B cell (primary cell): ENCODE measurements at regions not wholly inside any gene's neighbourhood (a gene's known extent, or its start where the extent isn't known, plus 50 kb on each side); places are given as distances from the start of the nearest gene placed in this dataset.

ENCODE experiments used
- ATAC-seq: fragments of 200-7000 bp; cut with Tn5 transposase; one replicate; pipeline ENCODE4 v1.10.0; 2021; ENCODE audit warnings: low read depth, mild to moderate bottlenecking, moderate number of reproducible peaks, moderate library complexity
- CTCF ChIA-PET: fragments of 350-600 bp; sonication (Branson Sonifier 250); formaldehyde crosslinking; loops from one replicate; lab custom pipeline; 2021; ENCODE audit warnings: antibody characterized with exemption, inconsistent platforms; lab: Charles Lee
- POLR2A ChIA-PET: fragments of 350-600 bp; sonication (Branson Sonifier 250); formaldehyde crosslinking; loops from one replicate; lab custom pipeline; 2021; ENCODE audit warnings: antibody characterized with exemption; lab: Charles Lee
- DNase-seq: peaks from one replicate; pipeline ENCODE4 v3.0.0; 2013
- H2AFZ ChIP-seq: 2 replicates; pipeline ENCODE4 v1.6.1; 2012; ENCODE audit warnings: mild to moderate bottlenecking, low read depth, low read length; ENCODE audit not compliant: insufficient read depth, poor library complexity, severe bottlenecking
- H3K27ac ChIP-seq, 2 donors: 1 replicate in 1 of 2; 2 replicates in 1 of 2; pipeline ENCODE4 v1.5.1; 2012 to 2013; ENCODE audit warnings: low read length in 2 of 2, mild to moderate bottlenecking in 2 of 2, moderate library complexity in 1 of 2
- H3K27me3 ChIP-seq, 4 experiments: fragments of 200-600 bp in 1 of 4; sonication (generic) in 1 of 4; replicated peaks in 1 of 4; 1 replicate in 2 of 4; 2 replicates in 2 of 4; pipeline versions ENCODE4 v1.6.1 to v1.7.0; 2013 to 2016; ENCODE audit warnings: low read length in 3 of 4, mild to moderate bottlenecking in 2 of 4, mixed read lengths in 1 of 4, moderate library complexity in 1 of 4; ENCODE audit not compliant: insufficient read depth in 4 of 4, control insufficient read depth in 3 of 4; ENCODE audit errors: control extremely low read depth in 1 of 4
- H3K36me3 ChIP-seq, 2 experiments: replicated peaks in 1 of 2; 1 replicate in 1 of 2; 2 replicates in 1 of 2; pipeline versions ENCODE4 v1.6.1 to v1.7.1; 2013; ENCODE audit warnings: low read length in 1 of 2; ENCODE audit not compliant: insufficient read depth in 2 of 2, control insufficient read depth in 1 of 2; ENCODE audit errors: control extremely low read depth in 1 of 2, extremely low read depth in 1 of 2
- H3K4me1 ChIP-seq, 2 donors: fragments of 200-600 bp in 1 of 2; sonication (generic) in 1 of 2; 1 replicate in 1 of 2; 2 replicates in 1 of 2; pipeline versions ENCODE4 v1.5.1 to v1.6.1; 2013 to 2017; ENCODE audit warnings: low read length in 2 of 2; ENCODE audit not compliant: control insufficient read depth in 2 of 2, insufficient read depth in 2 of 2
- H3K4me2 ChIP-seq: replicated peaks from 2 replicates; pipeline ENCODE3; 2012; ENCODE audit warnings: mild to moderate bottlenecking, low read depth, low read length; ENCODE audit not compliant: poor library complexity, severe bottlenecking
- H3K4me3 ChIP-seq, 5 experiments: fragments of 200-600 bp in 1 of 5; sonication (generic) in 1 of 5; 1 replicate in 3 of 5; 2 replicates in 2 of 5; pipeline versions ENCODE4 v1.5.1 to v1.7.0; 2011 to 2016; ENCODE audit warnings: low read length in 4 of 5, mild to moderate bottlenecking in 4 of 5, low read depth in 2 of 5, control low read depth in 1 of 5, moderate library complexity in 1 of 5; ENCODE audit not compliant: insufficient read depth in 1 of 5; ENCODE audit errors: control extremely low read depth in 1 of 5, extremely low read depth in 1 of 5
- H3K79me2 ChIP-seq: fragments of 200-600 bp; sonication (generic); one replicate; pipeline ENCODE4 v1.6.0; 2016; ENCODE audit warnings: low read length; ENCODE audit not compliant: control insufficient read depth, insufficient read depth
- H3K9ac ChIP-seq: fragments of 200-600 bp; sonication (generic); 2 replicates; pipeline ENCODE4 v1.6.1; 2017; ENCODE audit warnings: mild to moderate bottlenecking, low read length, moderate library complexity
- H3K9me3 ChIP-seq, 3 donors: one replicate each; pipeline versions ENCODE4 v1.6.1 to v1.7.1; 2013; ENCODE audit warnings: low read length in 2 of 3; ENCODE audit not compliant: control insufficient read depth in 2 of 3, insufficient read depth in 1 of 3; ENCODE audit errors: control extremely low read depth in 1 of 3
- H4K20me1 ChIP-seq: 2 replicates; pipeline ENCODE4 v1.6.0; 2012; ENCODE audit warnings: mild to moderate bottlenecking, low read length; ENCODE audit not compliant: insufficient read depth, control insufficient read depth, poor library complexity, severe bottlenecking
- H3K27ac Mint-ChIP-seq: one replicate; pipeline ENCODE4 v1.8.0; 2021; ENCODE audit warnings: mixed read lengths
- H3K27me3 Mint-ChIP-seq: one replicate; pipeline ENCODE4 v1.8.0; 2021; ENCODE audit warnings: mixed read lengths
- H3K4me1 Mint-ChIP-seq: one replicate; pipeline ENCODE4 v1.8.0; 2021; ENCODE audit warnings: mixed read lengths
- H3K4me3 Mint-ChIP-seq: one replicate; pipeline ENCODE4 v1.8.0; 2021; ENCODE audit warnings: mixed read lengths
- H3K9me3 Mint-ChIP-seq: one replicate; pipeline ENCODE4 v1.8.0; 2022; ENCODE audit warnings: mixed read lengths; ENCODE audit not compliant: insufficient read depth
- CTCF ChIP-seq: fragments of 200-600 bp; IDR thresholded peaks from one replicate; pipeline ENCODE4 v1.8.0; 2022; ENCODE audit warnings: antibody characterized with exemption, mild to moderate bottlenecking
- EZH2 ChIP-seq: IDR thresholded peaks from 2 replicates; pipeline ENCODE4 v1.6.1; 2012; ENCODE audit warnings: borderline replicate concordance, low read depth, mild to moderate bottlenecking, moderate library complexity, low read length; ENCODE audit not compliant: insufficient read depth, poor library complexity, severe bottlenecking
- WGBS: methylation state at CpG from one replicate; pipeline ENCODE4 v1.1.5; 2013; ENCODE audit warnings: missing lambda C conversion rate; ENCODE audit not compliant: insufficient coverage; 5-methylcytosine and 5-hydroxymethylcytosine counted together
- intact Hi-C: fragments of 100-400 bp; cut with micrococcal nuclease; formaldehyde crosslinking; loops from one replicate; pipeline ENCODE4 v1.10.0; 2022

- H3K4me1 ChIP-seq: peaks cover 24 to 25% of the 10 kb centered on the region in 2 donors
- no peaks in the 10 kb centered on the region for H3K79me2 ChIP-seq
- no peaks in the 10 kb centered on the region for H3K36me3 ChIP-seq
- no peak for TF ChIP-seq EZH2
- no peak for TF ChIP-seq CTCF
- peaks cover 0 to 56% (median 10%) of the 10 kb centered on the region in 4 experiments for H3K27me3 ChIP-seq
- peaks cover 53% of the 10 kb centered on the region for H3K27me3 Mint-ChIP-seq
- intact Hi-C loops: loop anchor here (5.0 kb wide), 1 partner anchor 177 kb away; no protein-coding TSS in a partner anchor
- peaks cover 0 to 4% (median 0%) of the 10 kb centered on the region in 3 donors for H3K9me3 ChIP-seq
- CTCF ChIA-PET: no interaction called here
- POLR2A ChIA-PET: no interaction called here
- no peak overlapping the region for H3K4me2 ChIP-seq
- H2AFZ ChIP-seq: no peak overlapping the region
- H3K4me1 Mint-ChIP-seq: peaks cover 29% of the 10 kb centered on the region
- 94% methylated on average over 2 of the region's 5 CpGs for WGBS
- peaks cover 3% of the 10 kb centered on the region for H3K9me3 Mint-ChIP-seq
- no peak overlapping the region for H3K4me3 Mint-ChIP-seq
- no peak for DNase-seq
- ATAC-seq: no peak
- H3K27ac Mint-ChIP-seq: no peak overlapping the region
- no peak overlapping the region for H3K27ac ChIP-seq
- H3K9ac ChIP-seq: no peak overlapping the region
- H4K20me1 ChIP-seq: no peaks in the 10 kb centered on the region
- no peak overlapping the region for H3K4me3 ChIP-seq
These were observed 191.9 kb downstream of the ARL4C start for GRCh38 chr2:234304950-234305349.

- H3K36me3 ChIP-seq: no peaks in the 10 kb centered on the region
- Mint-ChIP-seq H3K27ac (no peak overlapping the region), H3K4me3 (no peak overlapping the region), H3K9me3 (peaks cover 3% of the 10 kb centered on the region), H3K27me3 (peaks cover 61% of the 10 kb centered on the region), H3K4me1 (peaks cover 9% of the 10 kb centered on the region)
- H3K27ac ChIP-seq: no peak overlapping the region
- DNase-seq: no peak
- H2AFZ ChIP-seq: no peak overlapping the region
- H3K79me2 ChIP-seq: no peaks in the 10 kb centered on the region
- intact Hi-C loops: no loop called here
- POLR2A ChIA-PET: no interaction called here
- CTCF ChIA-PET: no interaction called here
- no peak for ATAC-seq
- peaks cover 0 to 8% (median 0%) of the 10 kb centered on the region in 3 donors for H3K9me3 ChIP-seq
- no peak overlapping the region for H3K4me3 ChIP-seq
- H3K4me1 ChIP-seq: peaks cover 2% of the 10 kb centered on the region in 2 donors
- no peak overlapping the region for H3K9ac ChIP-seq
- H4K20me1 ChIP-seq: no peaks in the 10 kb centered on the region
- no peak overlapping the region for H3K4me2 ChIP-seq
- TF ChIP-seq CTCF: no peak
- TF ChIP-seq EZH2: no peak
- H3K27me3 ChIP-seq: peaks cover 0 to 66% (median 20%) of the 10 kb centered on the region in 4 experiments
- 74% methylated on average over 3 of the region's 4 CpGs for WGBS
These were observed 194.3 kb downstream of the ARL4C start for GRCh38 chr2:234302664-234302991.
